GM20000 (cell line): ENCODE measurements at regions not wholly inside any gene's neighbourhood (a gene's known extent, or its start where the extent isn't known, plus 50 kb on each side); places are given as distances from the start of the nearest gene placed in this dataset.

Experiments used
- DNase-seq: peaks from one replicate; pipeline ENCODE4 v3.0.0; 2012; ENCODE audit warnings: low spot score
- TF ChIP-seq, protein P1 (sequence below): IDR thresholded peaks from 2 replicates; pipeline ENCODE4 v1.5.1; 2012; ENCODE audit warnings: mild to moderate bottlenecking, control low read depth; ENCODE audit errors: extremely low read depth, missing control alignments

GRCh38 chr2:7270011-7270431 lies 352.8 kb downstream of the RNF144A start:
- TF ChIP-seq, protein P1, sequence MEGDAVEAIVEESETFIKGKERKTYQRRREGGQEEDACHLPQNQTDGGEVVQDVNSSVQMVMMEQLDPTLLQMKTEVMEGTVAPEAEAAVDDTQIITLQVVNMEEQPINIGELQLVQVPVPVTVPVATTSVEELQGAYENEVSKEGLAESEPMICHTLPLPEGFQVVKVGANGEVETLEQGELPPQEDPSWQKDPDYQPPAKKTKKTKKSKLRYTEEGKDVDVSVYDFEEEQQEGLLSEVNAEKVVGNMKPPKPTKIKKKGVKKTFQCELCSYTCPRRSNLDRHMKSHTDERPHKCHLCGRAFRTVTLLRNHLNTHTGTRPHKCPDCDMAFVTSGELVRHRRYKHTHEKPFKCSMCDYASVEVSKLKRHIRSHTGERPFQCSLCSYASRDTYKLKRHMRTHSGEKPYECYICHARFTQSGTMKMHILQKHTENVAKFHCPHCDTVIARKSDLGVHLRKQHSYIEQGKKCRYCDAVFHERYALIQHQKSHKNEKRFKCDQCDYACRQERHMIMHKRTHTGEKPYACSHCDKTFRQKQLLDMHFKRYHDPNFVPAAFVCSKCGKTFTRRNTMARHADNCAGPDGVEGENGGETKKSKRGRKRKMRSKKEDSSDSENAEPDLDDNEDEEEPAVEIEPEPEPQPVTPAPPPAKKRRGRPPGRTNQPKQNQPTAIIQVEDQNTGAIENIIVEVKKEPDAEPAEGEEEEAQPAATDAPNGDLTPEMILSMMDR: no peak
- DNase-seq: no peak

GRCh38 chr2:7272210-7272609 lies 355.0 kb downstream of the RNF144A start:
- no peak for DNase-seq
- TF ChIP-seq, protein P1: no peak

DNA sequence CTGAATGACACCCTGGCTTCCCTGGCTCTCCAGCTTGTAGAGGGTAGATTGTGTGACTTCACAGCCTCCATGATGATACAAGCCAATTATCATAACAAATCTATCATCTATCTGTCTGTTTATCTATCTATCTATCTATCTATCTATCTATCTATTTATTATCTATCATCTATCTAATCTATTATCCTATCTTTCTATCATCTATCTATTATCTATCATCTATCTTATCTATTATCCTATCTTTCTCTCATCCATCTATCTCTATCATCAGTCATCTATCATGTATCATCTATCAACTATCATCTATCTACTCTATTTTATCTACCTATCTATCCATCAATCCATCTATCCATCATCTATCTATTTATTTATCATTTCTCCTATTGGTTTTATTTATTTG lies 361.8 kb downstream of the RNF144A start:
- no peak for DNase-seq
- TF ChIP-seq, protein P1: no peak

GRCh38 chr2:7279421-7279949 lies 362.3 kb downstream of the RNF144A start:
- TF ChIP-seq, protein P1: no peak
- no peak for DNase-seq

- TF ChIP-seq, protein P1: no peak
- DNase-seq: no peak
These were observed 363.6 kb downstream of the RNF144A start for GRCh38 chr2:7280790-7281189.

- TF ChIP-seq, protein P1: no peak
- DNase-seq: no peak
These were observed 364.3 kb downstream of the RNF144A start for GRCh38 chr2:7281231-7282201.

GRCh38 chr2:7286120-7286519 lies 368.9 kb downstream of the RNF144A start:
- no peak for DNase-seq
- TF ChIP-seq, protein P1: no peak
